Activated T-helper 1 cell treated with anti-CD3 and anti-CD28 coated beads, Interleukin-12 subunit alpha, Interleukin-12 subunit beta, Interleukin-2, Interleukin-4 antibody, amounts not matched to agents 30 ng/mL and 10 ng/mL and 1 ng/mL, durations not matched to agents 14 hours and 24 hours and 36 hours (primary cell): ENCODE measurements at regions not wholly inside any gene's neighbourhood (a gene's known extent, or its start where the extent isn't known, plus 50 kb on each side); places are given as distances from the start of the nearest gene placed in this dataset.
"Not testable (repeated sequence)": the region's sequence is repeated elsewhere in the genome, so short reads cannot be mapped to it uniquely, and the experiment has no call there.

Experiments used
- DNase-seq: peaks from one replicate; pipeline ENCODE4 v3.0.0; 2021; ENCODE audit warnings: low spot score
- H3K27ac Mint-ChIP-seq: one replicate; pipeline ENCODE4 v1.8.0; 2021; ENCODE audit warnings: mild to moderate bottlenecking, mixed read lengths
- H3K27me3 Mint-ChIP-seq: one replicate; pipeline ENCODE4 v1.8.0; 2022; ENCODE audit warnings: mild to moderate bottlenecking, moderate library complexity, mixed read lengths; ENCODE audit not compliant: insufficient read depth
- H3K36me3 Mint-ChIP-seq: one replicate; pipeline ENCODE4 v1.8.0; 2021; ENCODE audit warnings: low read depth, mixed read lengths
- H3K4me1 Mint-ChIP-seq: one replicate; pipeline ENCODE4 v1.8.0; 2021; ENCODE audit warnings: low read depth, mixed read lengths
- H3K4me3 Mint-ChIP-seq: one replicate; pipeline ENCODE4 v1.8.0; 2021; ENCODE audit warnings: mild to moderate bottlenecking, moderate library complexity, mixed read lengths
- H3K9me3 Mint-ChIP-seq: one replicate; pipeline ENCODE4 v1.8.0; 2021; ENCODE audit warnings: mixed read lengths
- intact Hi-C: fragments of 100-400 bp; cut with micrococcal nuclease; formaldehyde crosslinking; loops from one replicate; pipeline ENCODE4 v1.15.1; 2024

- no peak for DNase-seq
- no peak overlapping the region for H3K27ac Mint-ChIP-seq
- H3K4me3 Mint-ChIP-seq, result no peak overlapping the region
- no peaks in the 10 kb centered on the region for H3K36me3 Mint-ChIP-seq
- intact Hi-C loops, result no loop called here
- H3K4me1 Mint-ChIP-seq, result no peaks in the 10 kb centered on the region
- no peaks in the 10 kb centered on the region for H3K27me3 Mint-ChIP-seq
- peaks cover 12% of the 10 kb centered on the region for H3K9me3 Mint-ChIP-seq
Observed at GRCh38 chr7:52749880-52750279, 285.6 kb upstream of the POM121L12 start.

GRCh38 chr7:52747817-52748216 is 287.6 kb upstream of the POM121L12 start:
- Mint-ChIP-seq H3K4me1 (no peaks in the 10 kb centered on the region), H3K27me3 (no peaks in the 10 kb centered on the region), H3K27ac (no peak overlapping the region), H3K36me3 (no peaks in the 10 kb centered on the region), H3K9me3 (peaks cover 17% of the 10 kb centered on the region), H3K4me3 (no peak overlapping the region)
- DNase-seq, result no peak
- intact Hi-C loops, result no loop called here

GRCh38 chr7:52741670-52742290 is 293.7 kb upstream of the POM121L12 start:
- Mint-ChIP-seq H3K36me3 (no peaks in the 10 kb centered on the region), H3K9me3 (peaks cover 32% of the 10 kb centered on the region), H3K27me3 (no peaks in the 10 kb centered on the region), H3K27ac (no peak overlapping the region), H3K4me1 (no peaks in the 10 kb centered on the region), H3K4me3 (no peak overlapping the region)
- intact Hi-C loops, result no loop called here
- no peak for DNase-seq

DNA sequence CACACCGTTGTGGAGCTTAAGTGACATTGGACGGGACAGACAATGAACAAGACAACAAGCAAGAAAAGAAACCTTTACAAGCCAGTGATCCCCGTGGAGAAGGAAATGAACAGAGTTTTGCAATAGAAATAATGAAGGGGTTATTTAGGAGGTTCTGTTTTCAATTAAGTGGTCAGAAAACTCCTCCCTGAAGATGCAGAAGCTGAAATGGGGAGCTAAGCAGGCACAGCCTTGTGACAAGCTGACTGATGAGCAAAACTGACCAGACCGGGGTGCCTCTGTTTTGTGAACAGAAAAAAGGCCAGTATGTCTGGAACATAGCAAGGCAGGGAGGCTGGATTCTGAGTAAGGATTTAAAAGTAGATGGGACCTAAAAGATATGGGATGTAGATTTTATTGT is 299.8 kb upstream of the POM121L12 start:
- no peak overlapping the region for H3K4me3 Mint-ChIP-seq
- no peak for DNase-seq
- peaks cover 25% of the 10 kb centered on the region for H3K9me3 Mint-ChIP-seq
- H3K27me3 Mint-ChIP-seq, result no peaks in the 10 kb centered on the region
- no peak overlapping the region for H3K27ac Mint-ChIP-seq
- intact Hi-C loops, result no loop called here
- H3K36me3 Mint-ChIP-seq, result no peaks in the 10 kb centered on the region
- no peaks in the 10 kb centered on the region for H3K4me1 Mint-ChIP-seq

DNA sequence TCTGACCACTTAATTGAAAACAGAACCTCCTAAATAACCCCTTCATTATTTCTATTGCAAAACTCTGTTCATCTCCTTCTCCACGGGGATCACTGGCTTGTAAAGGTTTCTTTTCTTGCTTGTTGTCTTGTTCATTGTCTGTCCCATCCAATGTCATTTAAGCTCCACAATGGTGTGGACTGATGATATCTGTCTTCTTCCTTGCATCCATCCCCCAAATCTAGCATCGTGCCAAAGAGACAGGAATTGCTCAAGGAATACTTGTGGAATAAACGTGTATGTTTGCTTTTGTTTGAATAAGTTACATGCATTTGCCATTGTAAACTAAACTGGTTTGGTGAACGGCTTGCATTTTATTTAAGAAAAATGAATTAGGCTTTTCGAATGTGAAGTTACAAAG is 306.8 kb upstream of the POM121L12 start:
- DNase-seq, H3K36me3 Mint-ChIP-seq, H3K27ac Mint-ChIP-seq, intact Hi-C loops, H3K4me3 Mint-ChIP-seq, H3K27me3 Mint-ChIP-seq, H3K4me1 Mint-ChIP-seq: not testable (repeated sequence)
- H3K9me3 Mint-ChIP-seq, result peaks cover 26% of the 10 kb centered on the region

GRCh38 chr7:52727632-52728031 is 307.8 kb upstream of the POM121L12 start:
- Mint-ChIP-seq H3K9me3 (peaks cover 26% of the 10 kb centered on the region), H3K4me1 (no peaks in the 10 kb centered on the region), H3K4me3 (no peak overlapping the region), H3K27ac (no peak overlapping the region), H3K27me3 (no peaks in the 10 kb centered on the region), H3K36me3 (no peaks in the 10 kb centered on the region)
- intact Hi-C loops, result no loop called here
- no peak for DNase-seq

DNA sequence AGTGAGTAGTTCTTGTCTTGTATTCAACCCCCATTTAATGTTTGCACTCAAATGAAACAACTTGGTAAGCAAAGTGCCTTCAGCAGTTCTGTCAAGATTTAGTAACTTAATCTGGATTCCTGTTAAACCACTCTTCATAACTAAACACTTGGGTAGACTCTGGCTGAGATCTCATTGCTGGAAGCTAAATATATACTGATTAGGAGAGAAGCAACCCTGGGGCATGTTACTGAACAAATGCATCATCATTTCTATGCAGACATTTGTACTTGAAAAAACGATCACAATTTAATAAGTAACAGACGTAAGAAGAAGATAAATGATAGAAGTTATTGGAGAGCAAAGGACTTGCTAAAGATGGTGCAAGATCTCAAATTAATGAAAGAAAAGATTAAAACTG is 308.4 kb upstream of the POM121L12 start:
- H3K27me3 Mint-ChIP-seq, result no peaks in the 10 kb centered on the region
- no peaks in the 10 kb centered on the region for H3K36me3 Mint-ChIP-seq
- DNase-seq, result no peak
- intact Hi-C loops, result no loop called here
- no peak overlapping the region for H3K4me3 Mint-ChIP-seq
- H3K27ac Mint-ChIP-seq, result no peak overlapping the region
- peaks cover 23% of the 10 kb centered on the region for H3K9me3 Mint-ChIP-seq
- H3K4me1 Mint-ChIP-seq, result no peaks in the 10 kb centered on the region

DNA sequence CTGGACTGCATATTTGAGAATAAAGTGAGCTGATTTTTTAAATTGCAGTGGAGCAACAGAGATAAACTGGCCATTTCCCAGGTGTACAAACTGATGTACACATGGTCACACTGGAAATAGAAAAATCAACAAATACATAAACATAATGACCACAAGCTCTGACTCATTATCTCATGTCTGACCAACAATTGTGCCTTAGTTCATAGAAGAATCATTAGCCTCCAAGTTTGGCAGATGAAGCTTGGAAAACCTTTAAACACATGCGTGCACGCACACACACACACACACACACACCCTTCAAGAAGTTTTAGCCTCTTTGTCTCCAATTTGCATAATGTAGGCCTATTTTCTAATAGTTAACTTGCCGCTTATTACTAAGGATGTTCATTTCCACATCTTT is 308.9 kb upstream of the POM121L12 start:
- no peaks in the 10 kb centered on the region for H3K4me1 Mint-ChIP-seq
- H3K4me3 Mint-ChIP-seq, result no peak overlapping the region
- DNase-seq, result no peak
- no peaks in the 10 kb centered on the region for H3K36me3 Mint-ChIP-seq
- H3K27me3 Mint-ChIP-seq, result no peaks in the 10 kb centered on the region
- peaks cover 19% of the 10 kb centered on the region for H3K9me3 Mint-ChIP-seq
- intact Hi-C loops, result no loop called here
- no peak overlapping the region for H3K27ac Mint-ChIP-seq

DNA sequence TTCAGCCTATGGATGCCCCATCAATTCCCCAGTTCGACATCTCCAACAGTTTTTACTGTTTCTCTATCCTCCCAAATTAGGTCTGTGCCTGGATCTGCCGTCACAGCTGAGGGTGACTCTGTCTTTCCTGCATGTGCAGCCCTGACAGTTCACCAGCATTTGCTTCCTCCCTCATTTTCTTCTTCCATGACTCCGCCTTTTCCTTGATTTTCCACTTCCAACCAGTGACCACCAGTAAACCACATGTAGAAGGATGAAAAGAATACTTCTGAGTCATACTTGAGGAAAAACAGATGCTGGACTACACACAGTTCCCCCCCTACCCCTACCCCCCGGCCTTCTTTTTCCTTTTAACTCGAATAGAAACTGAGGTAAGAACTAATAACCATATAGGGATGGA is 311.8 kb upstream of the POM121L12 start:
- peaks cover 10% of the 10 kb centered on the region for H3K9me3 Mint-ChIP-seq
- H3K27me3 Mint-ChIP-seq, result no peaks in the 10 kb centered on the region
- no peaks in the 10 kb centered on the region for H3K4me1 Mint-ChIP-seq
- H3K36me3 Mint-ChIP-seq, result no peaks in the 10 kb centered on the region
- no peak overlapping the region for H3K4me3 Mint-ChIP-seq
- intact Hi-C loops, result loop anchor here (2.0 kb wide), 1 partner anchor 59 kb away; no protein-coding TSS in a partner anchor
- no peak for DNase-seq
- no peak overlapping the region for H3K27ac Mint-ChIP-seq

- Mint-ChIP-seq H3K27ac (no peak overlapping the region), H3K9me3 (peaks cover 9% of the 10 kb centered on the region), H3K27me3 (no peaks in the 10 kb centered on the region), H3K4me1 (no peaks in the 10 kb centered on the region), H3K4me3 (no peak overlapping the region), H3K36me3 (no peaks in the 10 kb centered on the region)
- no peak for DNase-seq
- intact Hi-C loops, result no loop called here
Observed at GRCh38 chr7:52720856-52721255, 314.6 kb upstream of the POM121L12 start.

- no peak for DNase-seq
- Mint-ChIP-seq H3K27ac (no peak overlapping the region), H3K36me3 (no peaks in the 10 kb centered on the region), H3K4me1 (no peaks in the 10 kb centered on the region), H3K4me3 (no peak overlapping the region), H3K9me3 (peaks cover 6% of the 10 kb centered on the region), H3K27me3 (no peaks in the 10 kb centered on the region)
- intact Hi-C loops, result no loop called here
Observed at GRCh38 chr7:52719677-52720076, 315.8 kb upstream of the POM121L12 start.

DNA sequence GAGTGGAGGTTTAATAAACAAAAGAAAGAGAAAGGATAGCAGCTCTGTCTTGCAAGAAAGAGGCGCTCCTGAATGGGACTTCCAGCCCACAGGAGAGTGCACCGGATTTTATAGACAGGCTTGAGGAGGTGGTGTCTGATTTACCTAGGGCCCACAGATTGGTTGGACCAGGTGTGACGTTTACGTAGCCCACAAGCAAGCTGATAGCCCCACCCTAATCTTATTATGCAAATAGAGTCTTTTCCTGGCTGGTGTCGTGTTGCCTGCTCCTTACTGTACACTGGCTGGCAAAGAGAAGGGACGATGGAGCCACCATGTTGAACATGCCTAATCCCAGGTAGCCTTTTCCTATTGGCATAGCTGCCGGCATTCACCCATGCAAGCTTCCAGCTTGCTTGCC is 319.7 kb upstream of the POM121L12 start:
- no peaks in the 10 kb centered on the region for H3K36me3 Mint-ChIP-seq
- no peaks in the 10 kb centered on the region for H3K27me3 Mint-ChIP-seq
- no peak overlapping the region for H3K4me3 Mint-ChIP-seq
- H3K27ac Mint-ChIP-seq, result no peak overlapping the region
- peaks cover 14% of the 10 kb centered on the region for H3K9me3 Mint-ChIP-seq
- no peaks in the 10 kb centered on the region for H3K4me1 Mint-ChIP-seq
- intact Hi-C loops, result no loop called here
- no peak for DNase-seq

DNA sequence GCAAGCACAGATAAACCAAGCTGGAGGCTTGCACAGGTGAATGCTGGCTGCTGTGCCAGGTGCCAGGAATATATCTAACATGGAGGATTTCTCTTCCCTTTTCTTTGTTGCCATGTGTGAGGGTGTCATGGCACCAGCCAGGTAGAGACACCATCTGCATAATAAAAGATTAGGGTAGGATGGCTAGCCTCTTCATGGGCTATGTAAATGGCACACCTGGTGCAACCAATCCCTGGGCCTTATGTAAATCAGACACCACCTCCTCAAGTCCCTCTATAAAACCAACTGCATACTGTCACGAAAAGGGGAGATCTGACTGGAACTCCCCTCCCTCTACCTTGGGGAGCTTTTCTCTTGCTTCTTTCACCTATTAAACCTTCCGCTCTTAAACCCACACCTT is 322.5 kb upstream of the POM121L12 start:
- DNase-seq, result no peak
- peaks cover 14% of the 10 kb centered on the region for H3K9me3 Mint-ChIP-seq

GRCh38 chr7:52711951-52712350 is 323.5 kb upstream of the POM121L12 start:
- H3K9me3 Mint-ChIP-seq, result peaks cover 14% of the 10 kb centered on the region
- no peak overlapping the region for H3K4me3 Mint-ChIP-seq
- no peaks in the 10 kb centered on the region for H3K4me1 Mint-ChIP-seq
- intact Hi-C loops, result no loop called here
- no peaks in the 10 kb centered on the region for H3K27me3 Mint-ChIP-seq
- no peak overlapping the region for H3K27ac Mint-ChIP-seq
- H3K36me3 Mint-ChIP-seq, result no peaks in the 10 kb centered on the region
- DNase-seq, result no peak

More for the DNA sequence above, 322.5 kb upstream of the POM121L12 start:
- intact Hi-C loops, result no loop called here
- no peaks in the 10 kb centered on the region for H3K27me3 Mint-ChIP-seq
- no peaks in the 10 kb centered on the region for H3K36me3 Mint-ChIP-seq
- no peaks in the 10 kb centered on the region for H3K4me1 Mint-ChIP-seq
- no peak overlapping the region for H3K27ac Mint-ChIP-seq
- no peak overlapping the region for H3K4me3 Mint-ChIP-seq
